H1 (cell line): ENCODE measurements at regions not wholly inside any gene's neighbourhood (a gene's known extent, or its start where the extent isn't known, plus 50 kb on each side); places are given as distances from the start of the nearest gene placed in this dataset.

ENCODE experiments used
- CTCF ChIA-PET: fragments of 300-600 bp; sonication (Branson Sonifier 250); formaldehyde crosslinking; loops from one replicate; lab custom pipeline; 2021; ENCODE audit not compliant: partially characterized antibody; lab: Charles Lee
- POLR2A ChIA-PET: fragments of 300-600 bp; sonication (Branson Sonifier 250); formaldehyde crosslinking; loops from one replicate; lab custom pipeline; 2021; ENCODE audit warnings: inconsistent platforms; ENCODE audit not compliant: partially characterized antibody; lab: Charles Lee
- DNase-seq, 2 experiments: peaks; one replicate each; pipeline versions ENCODE4 v3.0.0 to v3.0.0-alpha.2; 2010 to 2022; ENCODE audit warnings: low spot score in 2 of 2, low read depth in 1 of 2, mixed read lengths in 1 of 2
- FAIRE-seq: peaks from 2 replicates; lab custom pipeline; 2011; peaks lifted over from hg19 to GRCh38; lab: Jason Lieb, UNC
- H2AFZ ChIP-seq: 2 replicates; pipeline ENCODE4 v1.8.1; 2012; ENCODE audit warnings: low read length, inconsistent platforms
- H2AK5ac ChIP-seq: 2 replicates; pipeline ENCODE4 v1.6.1; 2013; ENCODE audit warnings: low read depth, low read length
- H2BK120ac ChIP-seq: replicated peaks from 2 replicates; pipeline ENCODE3; 2013; ENCODE audit warnings: low read depth, low read length, inconsistent platforms
- H2BK12ac ChIP-seq: 2 replicates; pipeline ENCODE4 v1.6.1; 2013; ENCODE audit warnings: low read depth, low read length
- H2BK15ac ChIP-seq: 2 replicates; pipeline ENCODE4 v1.6.1; 2013; ENCODE audit warnings: low read length
- H2BK20ac ChIP-seq: 2 replicates; pipeline ENCODE4 v1.6.1; 2013; ENCODE audit warnings: low read length
- H2BK5ac ChIP-seq: 2 replicates; pipeline ENCODE4 v1.6.1; 2013; ENCODE audit warnings: low read depth, low read length
- H3K14ac ChIP-seq: 2 replicates; pipeline ENCODE4 v1.6.1; 2013; ENCODE audit warnings: inconsistent platforms; ENCODE audit not compliant: insufficient read length
- H3K18ac ChIP-seq: 2 replicates; pipeline ENCODE4 v1.6.1; 2013; ENCODE audit warnings: low read length; ENCODE audit errors: extremely low read depth
- H3K23ac ChIP-seq: 2 replicates; pipeline ENCODE4 v1.6.1; 2013; ENCODE audit warnings: inconsistent platforms; ENCODE audit not compliant: insufficient read length
- H3K23me2 ChIP-seq: 2 replicates; pipeline ENCODE4 v1.6.1; 2013; ENCODE audit warnings: low read depth, low read length
- H3K27ac ChIP-seq: 2 replicates; pipeline ENCODE4 v1.6.1; 2011; ENCODE audit warnings: low read depth, low read length, inconsistent platforms
- H3K27me3 ChIP-seq, 4 experiments: replicated peaks in 1 of 4; 1 replicate in 1 of 4; 2 replicates in 3 of 4; pipeline versions ENCODE4 v1.6.1 to v1.8.1; 2011 to 2013; ENCODE audit warnings: low read length in 3 of 4, mild to moderate bottlenecking in 3 of 4, inconsistent platforms in 2 of 4, mixed read lengths in 2 of 4, moderate library complexity in 1 of 4; ENCODE audit not compliant: control insufficient read depth in 3 of 4, insufficient read depth in 3 of 4; ENCODE audit errors: extremely low read depth in 1 of 4
- H3K36me3 ChIP-seq, 4 experiments: 2 replicates each; pipeline versions ENCODE4 v1.6.1 to v1.8.1; 2011 to 2013; ENCODE audit warnings: mild to moderate bottlenecking in 4 of 4, low read length in 3 of 4, moderate library complexity in 2 of 4, control low read depth in 1 of 4, inconsistent platforms in 1 of 4; ENCODE audit not compliant: insufficient read depth in 4 of 4, control insufficient read depth in 2 of 4
- H3K4ac ChIP-seq: replicated peaks from 2 replicates; pipeline ENCODE3; 2013; ENCODE audit warnings: low read length, low read depth, mixed read lengths, inconsistent platforms; ENCODE audit not compliant: insufficient read length
- H3K4me1 ChIP-seq, 4 experiments: replicated peaks in 1 of 4; 1 replicate in 1 of 4; 2 replicates in 3 of 4; pipeline versions ENCODE4 v1.6.1 to v1.8.1; 2011 to 2013; ENCODE audit warnings: low read length in 3 of 4, inconsistent platforms in 2 of 4, mixed read lengths in 1 of 4; ENCODE audit not compliant: insufficient read depth in 4 of 4, control insufficient read depth in 3 of 4
- H3K4me2 ChIP-seq, 2 experiments: 2 replicates each; pipeline versions ENCODE4 v1.6.1 to v1.8.1; 2011 to 2013; ENCODE audit warnings: low read depth in 2 of 2, low read length in 2 of 2, control low read depth in 1 of 2, inconsistent platforms in 1 of 2, mild to moderate bottlenecking in 1 of 2; ENCODE audit not compliant: insufficient read depth in 1 of 2
- H3K4me3 ChIP-seq, 4 experiments: fragments of 200-600, 300-600 bp in 1 of 4; sonication (generic), shearing (Covaris generic), sonication (Bioruptor Twin) in 1 of 4; 2 replicates each; pipeline versions ENCODE4 v1.5.1 to v1.8.1; 2011 to 2016; ENCODE audit warnings: low read length in 4 of 4, low read depth in 3 of 4, control low read depth in 2 of 4, inconsistent platforms in 2 of 4, mild to moderate bottlenecking in 2 of 4, mixed read lengths in 1 of 4, moderate library complexity in 1 of 4; ENCODE audit not compliant: insufficient read depth in 2 of 4; ENCODE audit errors: extremely low read depth in 1 of 4
- H3K56ac ChIP-seq: replicated peaks from 2 replicates; pipeline ENCODE3; 2013; ENCODE audit warnings: low read depth, mild to moderate bottlenecking, mixed read lengths, low read length, inconsistent platforms; ENCODE audit not compliant: insufficient read length
- H3K79me1 ChIP-seq: 2 replicates; pipeline ENCODE4 v1.6.1; 2013; ENCODE audit warnings: low read depth, low read length, control low read depth
- H3K79me2 ChIP-seq, 2 experiments: 2 replicates each; pipeline versions ENCODE4 v1.6.1 to v1.8.1; 2012 to 2013; ENCODE audit warnings: low read length in 2 of 2, mild to moderate bottlenecking in 2 of 2, inconsistent platforms in 1 of 2; ENCODE audit not compliant: insufficient read depth in 2 of 2, control insufficient read depth in 1 of 2
- H3K9ac ChIP-seq, 4 experiments: replicated peaks in 1 of 4; 1 replicate in 1 of 4; 2 replicates in 3 of 4; pipeline versions ENCODE4 v1.6.1 to v1.8.1; 2011 to 2013; ENCODE audit warnings: low read depth in 3 of 4, low read length in 3 of 4, control low read depth in 2 of 4, mild to moderate bottlenecking in 2 of 4, moderate library complexity in 2 of 4, inconsistent platforms in 1 of 4; ENCODE audit errors: extremely low read depth in 1 of 4
- H3K9me3 ChIP-seq, 2 experiments: 2 replicates each; pipeline versions ENCODE4 v1.6.1 to v1.8.1; 2012 to 2013; ENCODE audit warnings: mild to moderate bottlenecking in 2 of 2, moderate library complexity in 2 of 2, control low read depth in 1 of 2, inconsistent platforms in 1 of 2, low read depth in 1 of 2, low read length in 1 of 2, mixed read lengths in 1 of 2; ENCODE audit not compliant: insufficient read depth in 2 of 2
- H4K20me1 ChIP-seq, 2 experiments: replicated peaks in 1 of 2; 2 replicates each; pipeline versions ENCODE3 to v1.8.1; 2011 to 2013; ENCODE audit warnings: inconsistent platforms in 2 of 2, low read length in 2 of 2, mild to moderate bottlenecking in 1 of 2; ENCODE audit not compliant: insufficient read depth in 2 of 2, control insufficient read depth in 1 of 2
- H4K5ac ChIP-seq: 2 replicates; pipeline ENCODE4 v1.6.1; 2013; ENCODE audit warnings: low read length, low read depth, mixed read lengths, inconsistent platforms; ENCODE audit not compliant: insufficient read length
- H4K8ac ChIP-seq: 2 replicates; pipeline ENCODE4 v1.8.0; 2013; ENCODE audit warnings: mild to moderate bottlenecking, moderate library complexity, low read length, inconsistent platforms; ENCODE audit not compliant: insufficient read depth; ENCODE audit errors: extremely low read depth
- H4K91ac ChIP-seq: replicated peaks from 2 replicates; pipeline ENCODE3; 2013; ENCODE audit warnings: low read length, mixed read lengths, inconsistent platforms; ENCODE audit not compliant: insufficient read length
- ASH2L ChIP-seq: fragments of 200-600, 300-600 bp; sonication (generic); IDR thresholded peaks from one replicate; pipeline ENCODE4 v1.7.1; 2017; ENCODE audit warnings: low read length
- CTCF ChIP-seq, 3 experiments: IDR thresholded peaks; 1 replicate in 2 of 3; 2 replicates in 1 of 3; pipeline versions ENCODE4 v1.5.1 to v1.6.1; 2011; ENCODE audit warnings: low read length in 3 of 3, mild to moderate bottlenecking in 3 of 3, inconsistent platforms in 2 of 3, low read depth in 1 of 3, moderate library complexity in 1 of 3; ENCODE audit not compliant: insufficient read depth in 1 of 3; ENCODE audit errors: control extremely low read depth in 1 of 3
- GTF2F1 ChIP-seq: IDR thresholded peaks from 2 replicates; pipeline ENCODE4 v1.6.1; 2012; ENCODE audit warnings: low read depth, low read length, improper control_type of control experiment, borderline replicate concordance
- SP4 ChIP-seq: IDR thresholded peaks from 2 replicates; pipeline ENCODE4 v1.6.1; 2012; ENCODE audit warnings: low read length, inconsistent platforms
- WGBS, 2 experiments: shearing (Covaris generic) in 1 of 2; methylation state at CpG; one replicate each; pipeline versions ENCODE4 v1.1.6 to v1.1.7; 2013 to 2015; ENCODE audit warnings: low lambda C conversion rate in 2 of 2, mixed read lengths in 2 of 2, inconsistent platforms in 1 of 2, low coverage in 1 of 2, missing lambda C conversion rate in 1 of 2; ENCODE audit not compliant: insufficient replicate concordance in 2 of 2, insufficient coverage in 1 of 2, insufficient read length in 1 of 2; ENCODE audit errors: extremely low coverage in 1 of 2, missing lambda C conversion rate in 1 of 2; 5-methylcytosine and 5-hydroxymethylcytosine counted together

- TF ChIP-seq GTF2F1, result no peak
These were observed 282.9 kb upstream of the ATP10B start (continued) for GRCh38 chr5:161134956-161135355.

DNA sequence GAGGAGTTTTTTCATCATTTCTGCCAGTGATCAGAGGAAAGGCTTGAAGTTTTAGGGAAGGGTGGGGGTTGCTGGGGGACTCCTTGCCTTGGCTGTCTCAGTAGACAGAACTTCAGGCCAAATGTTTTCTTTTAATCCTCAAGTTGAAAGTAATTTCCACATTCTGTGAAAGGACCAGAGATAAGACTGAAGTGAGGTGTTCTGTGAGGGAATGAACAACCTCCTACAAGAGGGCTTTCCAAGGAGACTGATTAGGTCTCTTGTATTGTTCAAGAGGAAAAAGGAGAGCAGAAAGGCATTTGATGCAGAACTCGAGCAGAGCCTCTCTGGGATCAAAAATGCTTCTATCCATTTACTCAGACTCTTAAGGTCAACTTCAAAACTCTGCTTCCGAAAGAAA is 282.1 kb upstream of the ATP10B start:
- Histone ChIP-seq H3K18ac (no peak overlapping the region), H2BK120ac (no peak overlapping the region), H3K4me2 (no peak overlapping the region), H4K20me1 (no peaks in the 10 kb centered on the region), H3K9ac (no peak overlapping the region), H3K14ac (no peak overlapping the region), H3K56ac (no peak overlapping the region), H4K91ac (no peak overlapping the region), H4K8ac (no peak overlapping the region), H3K23me2 (no peaks in the 10 kb centered on the region), H3K9me3 (no peaks in the 10 kb centered on the region), H3K4ac (no peak overlapping the region), H4K5ac (no peak overlapping the region), H3K79me2 (no peaks in the 10 kb centered on the region), H2AK5ac (no peak overlapping the region), H3K27me3 (no peaks in the 10 kb centered on the region), H3K23ac (no peak overlapping the region), H2BK20ac (no peak overlapping the region), H2BK12ac (no peak overlapping the region), H2AFZ (peak overlapping the region; percentile 12; the same call in 1 of the 2 replicates), H3K4me1 (no peaks in the 10 kb centered on the region), H2BK5ac (no peak overlapping the region), H2BK15ac (no peak overlapping the region), H3K36me3 (no peaks in the 10 kb centered on the region), H3K79me1 (no peaks in the 10 kb centered on the region), H3K27ac (no peak overlapping the region), H3K4me3 (no peak overlapping the region)
- TF ChIP-seq CTCF (IDR thresholded peaks at IDR 0.05; ENCODE audit: control extremely low read depth in 1 of 3, insufficient read depth in 1 of 3, low read depth in 1 of 3, low read length in 3 of 3) (no peak), ASH2L (no peak), SP4 (no peak)
- CTCF ChIA-PET, result no interaction called here
- FAIRE-seq (no peak), DNase-seq (no peak)
- WGBS, 2 experiments, result 83% methylated on average over 2 of the region's 2 CpGs; no CpG with 5 or more reads in 1 of the 2 experiments
- POLR2A ChIA-PET, result no interaction called here
